ENCODE measurements at regions not wholly inside any gene's neighbourhood (a gene's known extent, or its start where the extent isn't known, plus 50 kb on each side); places are given as distances from the start of the nearest gene placed in this dataset.

DNA sequence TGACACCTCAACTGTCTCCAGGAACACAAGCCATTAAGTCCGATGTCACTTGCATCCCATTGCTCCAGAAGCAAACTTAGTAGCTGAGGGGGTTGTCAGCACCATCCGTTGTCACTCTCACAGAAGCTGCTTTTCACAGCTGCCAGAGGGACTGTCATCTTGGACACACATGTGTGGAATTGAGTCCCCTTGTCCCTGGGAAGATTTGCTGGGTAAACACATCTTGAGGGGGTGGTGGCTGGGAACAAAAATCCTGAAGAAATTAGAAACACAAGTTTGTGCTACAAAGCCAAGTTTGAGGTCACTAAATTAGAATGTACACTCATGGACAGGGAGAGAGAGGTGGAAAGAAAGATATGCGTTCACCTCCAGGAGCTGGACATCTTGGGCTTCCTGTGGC lies 55.2 kb upstream of the ADRA1B start:
- TF ChIP-seq, protein P1, sequence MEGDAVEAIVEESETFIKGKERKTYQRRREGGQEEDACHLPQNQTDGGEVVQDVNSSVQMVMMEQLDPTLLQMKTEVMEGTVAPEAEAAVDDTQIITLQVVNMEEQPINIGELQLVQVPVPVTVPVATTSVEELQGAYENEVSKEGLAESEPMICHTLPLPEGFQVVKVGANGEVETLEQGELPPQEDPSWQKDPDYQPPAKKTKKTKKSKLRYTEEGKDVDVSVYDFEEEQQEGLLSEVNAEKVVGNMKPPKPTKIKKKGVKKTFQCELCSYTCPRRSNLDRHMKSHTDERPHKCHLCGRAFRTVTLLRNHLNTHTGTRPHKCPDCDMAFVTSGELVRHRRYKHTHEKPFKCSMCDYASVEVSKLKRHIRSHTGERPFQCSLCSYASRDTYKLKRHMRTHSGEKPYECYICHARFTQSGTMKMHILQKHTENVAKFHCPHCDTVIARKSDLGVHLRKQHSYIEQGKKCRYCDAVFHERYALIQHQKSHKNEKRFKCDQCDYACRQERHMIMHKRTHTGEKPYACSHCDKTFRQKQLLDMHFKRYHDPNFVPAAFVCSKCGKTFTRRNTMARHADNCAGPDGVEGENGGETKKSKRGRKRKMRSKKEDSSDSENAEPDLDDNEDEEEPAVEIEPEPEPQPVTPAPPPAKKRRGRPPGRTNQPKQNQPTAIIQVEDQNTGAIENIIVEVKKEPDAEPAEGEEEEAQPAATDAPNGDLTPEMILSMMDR (IDR thresholded peaks at IDR 0.05), result no peak
- TF ChIP-seq POLR2AphosphoS5 (IDR thresholded peaks at IDR 0.05), result no peak

Measured in gastroesophageal sphincter (tissue), 3 donors.